Adrenal gland (tissue), 9 donors: ENCODE measurements at regions not wholly inside any gene's neighbourhood (a gene's known extent, or its start where the extent isn't known, plus 50 kb on each side); places are given as distances from the start of the nearest gene placed in this dataset.

Experiments used
- DNase-seq, 7 donors: peaks; one replicate each; pipeline ENCODE4 v3.0.0-alpha.2; 2019 to 2020
- H3K27ac ChIP-seq, 5 donors: fragments of 200-600 bp; sonication (generic) in 4 of 5; 1 replicate in 3 of 5; 2 replicates in 2 of 5; pipeline versions ENCODE4 v1.5.1 to v1.8.0; 2016 to 2020; ENCODE audit warnings: mild to moderate bottlenecking in 1 of 5
- H3K27me3 ChIP-seq: fragments of 200-600 bp; 2 replicates; pipeline ENCODE4 v1.8.0; 2021
- H3K36me3 ChIP-seq, 2 donors: fragments of 200-600 bp; replicated peaks in 1 of 2; 1 replicate in 1 of 2; 2 replicates in 1 of 2; pipeline versions ENCODE4 v1.5.1 to v1.8.0; 2018 to 2022
- H3K4me1 ChIP-seq, 2 donors: fragments of 200-600 bp; replicated peaks in 1 of 2; 1 replicate in 1 of 2; 2 replicates in 1 of 2; pipeline versions ENCODE4 v1.5.1 to v1.8.0; 2018 to 2021
- H3K4me3 ChIP-seq, 4 donors: fragments of 200-600 bp; sonication (generic) in 3 of 4; one replicate each; pipeline ENCODE4 v1.5.1; 2016 to 2018
- H3K9me3 ChIP-seq, 3 donors: fragments of 200-600 bp; sonication (generic) in 1 of 3; replicated peaks in 1 of 3; 1 replicate in 2 of 3; 2 replicates in 1 of 3; pipeline versions ENCODE4 v1.5.1 to v1.8.0; 2016 to 2021
- CTCF ChIP-seq, 6 experiments: fragments of 450-650 bp in 4 of 6; fragments of 200-600 bp in 2 of 6; sonication (generic) in 1 of 6; IDR thresholded peaks; 1 replicate in 5 of 6; 2 replicates in 1 of 6; pipeline versions ENCODE4 v1.5.1 to v1.8.0; 2016 to 2021; ENCODE audit warnings: antibody characterized with exemption in 6 of 6, mild to moderate bottlenecking in 2 of 6, moderate library complexity in 1 of 6
- POLR2A ChIP-seq, 2 donors: fragments of 450-650 bp; IDR thresholded peaks; one replicate each; pipeline ENCODE4 v1.6.1; 2017; ENCODE audit warnings: antibody characterized with exemption in 2 of 2, mild to moderate bottlenecking in 2 of 2, moderate library complexity in 1 of 2
- WGBS, 4 donors: extraction: QIAGEN DNeasy Blood & Tissue Kit in 2 of 4; methylation state at CpG; one replicate each; pipeline versions ENCODE4 v1.1.5 to v1.1.7; 2013 to 2017; 5-methylcytosine and 5-hydroxymethylcytosine counted together
- intact Hi-C, 2 donors: fragments of 100-400 bp; cut with DNase I; formaldehyde crosslinking; loops; one replicate each; pipeline versions ENCODE4 v1.14.1 to v1.15.0; 2022 to 2023
- donor health status: healthy with polysubstance abuse.
- donor health status: Bipolar disorder and iron deficiency.
- donor health status: DM: yes; HTN: yes; CAD: no.
- donor health status: DM: no; HTN: no; CAD: no.
- donor health status: DM: no; HTN: no; CAD: no.

- DNase-seq = no peak
- Histone ChIP-seq H3K9me3 (no peaks in the 10 kb centered on the region), H3K27ac (no peak overlapping the region), H3K36me3 (no peaks in the 10 kb centered on the region), H3K4me1 (peaks cover 0 to 6% of the 10 kb centered on the region in 2 donors), H3K4me3 (no peak overlapping the region), H3K27me3 (no peaks in the 10 kb centered on the region)
- intact Hi-C loops = loop anchor here in 1 of 2 donors (5.0 kb wide), 1 partner anchor 98 kb away; no protein-coding TSS in a partner anchor
- TF ChIP-seq CTCF (IDR thresholded peaks at IDR 0.05) (no peak), POLR2A (IDR thresholded peaks at IDR 0.05) (no peak)
- 79 to 100% (median 96%) methylated on average over 1 of the region's 1 CpG for WGBS, 4 donors
Observed at GRCh38 chr12:93125126-93125525, 196.0 kb upstream of the EEA1 start.

GRCh38 chr12:93126069-93126474 is 197.0 kb upstream of the EEA1 start:
- TF ChIP-seq POLR2A (IDR thresholded peaks at IDR 0.05) = no peak
- intact Hi-C loops = loop anchor here in 1 of 2 donors (5.0 kb wide), 1 partner anchor 99 kb away; no protein-coding TSS in a partner anchor
- WGBS, 4 donors = 88 to 100% (median 96%) methylated on average over 2 of the region's 2 CpGs
- no peak for DNase-seq
- Histone ChIP-seq H3K4me1 (peaks cover 6 to 8% of the 10 kb centered on the region in 2 donors), H3K36me3 (no peaks in the 10 kb centered on the region), H3K9me3 (no peaks in the 10 kb centered on the region), H3K4me3 (no peak overlapping the region), H3K27me3 (no peaks in the 10 kb centered on the region), H3K27ac (no peak overlapping the region)

GRCh38 chr12:93127107-93127560 is 198.0 kb upstream of the EEA1 start:
- intact Hi-C loops = loop anchor here in 1 of 2 donors (5.0 kb wide), 1 partner anchor 100 kb away; no protein-coding TSS in a partner anchor
- Histone ChIP-seq H3K4me3 (no peak overlapping the region), H3K36me3 (no peaks in the 10 kb centered on the region), H3K9me3 (no peaks in the 10 kb centered on the region), H3K27me3 (no peaks in the 10 kb centered on the region), H3K27ac (peak overlapping the region in 2 of 5 donors; percentile 27 to 73), H3K4me1 (peaks cover 6 to 10% of the 10 kb centered on the region in 2 donors)
- peak in 4 of 7 donors; percentile 13 to 31 (median 19) for DNase-seq
- no peak for TF ChIP-seq CTCF (IDR thresholded peaks at IDR 0.05)
- no peak for TF ChIP-seq POLR2A (IDR thresholded peaks at IDR 0.05)
- 49 to 79% (median 72%) methylated on average over 7 of the region's 7 CpGs for WGBS, 4 donors

GRCh38 chr12:93127582-93128331 is 198.7 kb upstream of the EEA1 start:
- DNase-seq = peak in 6 of 7 donors; percentile 28 to 71 (median 43)
- Histone ChIP-seq H3K27ac (peak overlapping the region in 2 of 5 donors; percentile 27 to 73), H3K36me3 (no peaks in the 10 kb centered on the region), H3K27me3 (no peaks in the 10 kb centered on the region), H3K4me1 (peaks cover 1 to 10% of the 10 kb centered on the region in 2 donors), H3K4me3 (no peak overlapping the region), H3K9me3 (no peaks in the 10 kb centered on the region)
- 70 to 73% (median 73%) methylated on average over 12 to 16 of the region's 16 CpGs for WGBS, 4 donors
- TF ChIP-seq CTCF (IDR thresholded peaks at IDR 0.05) (peak in 3 of 6 experiments; percentile 15 to 38 (median 37)), POLR2A (IDR thresholded peaks at IDR 0.05) (no peak)
- intact Hi-C loops = loop anchor here in 1 of 2 donors (5.0 kb wide), 1 partner anchor 100 kb away; no protein-coding TSS in a partner anchor
